ENCODE measurements at regions not wholly inside any gene's neighbourhood (a gene's known extent, or its start where the extent isn't known, plus 50 kb on each side); places are given as distances from the start of the nearest gene placed in this dataset.

DNA sequence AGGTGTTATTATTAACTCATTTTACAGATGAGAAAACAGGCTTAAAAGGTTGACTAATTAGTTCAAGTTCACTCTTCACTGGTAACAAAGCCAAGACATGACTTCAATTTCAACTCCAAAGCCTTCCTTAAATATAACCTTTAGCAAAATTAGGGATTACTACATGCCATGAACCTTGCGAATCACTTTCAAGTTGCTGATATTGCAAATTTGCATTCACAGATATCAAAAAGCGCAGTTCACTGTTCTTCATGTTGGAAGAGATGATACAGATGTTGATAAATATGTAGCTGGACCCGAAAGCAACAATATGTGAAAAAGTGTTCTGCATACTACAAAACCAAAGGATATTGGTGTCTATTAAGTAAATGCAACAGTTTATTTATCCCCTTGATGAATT is 210.8 kb upstream of the GYPA start:
- TF ChIP-seq, protein P1, sequence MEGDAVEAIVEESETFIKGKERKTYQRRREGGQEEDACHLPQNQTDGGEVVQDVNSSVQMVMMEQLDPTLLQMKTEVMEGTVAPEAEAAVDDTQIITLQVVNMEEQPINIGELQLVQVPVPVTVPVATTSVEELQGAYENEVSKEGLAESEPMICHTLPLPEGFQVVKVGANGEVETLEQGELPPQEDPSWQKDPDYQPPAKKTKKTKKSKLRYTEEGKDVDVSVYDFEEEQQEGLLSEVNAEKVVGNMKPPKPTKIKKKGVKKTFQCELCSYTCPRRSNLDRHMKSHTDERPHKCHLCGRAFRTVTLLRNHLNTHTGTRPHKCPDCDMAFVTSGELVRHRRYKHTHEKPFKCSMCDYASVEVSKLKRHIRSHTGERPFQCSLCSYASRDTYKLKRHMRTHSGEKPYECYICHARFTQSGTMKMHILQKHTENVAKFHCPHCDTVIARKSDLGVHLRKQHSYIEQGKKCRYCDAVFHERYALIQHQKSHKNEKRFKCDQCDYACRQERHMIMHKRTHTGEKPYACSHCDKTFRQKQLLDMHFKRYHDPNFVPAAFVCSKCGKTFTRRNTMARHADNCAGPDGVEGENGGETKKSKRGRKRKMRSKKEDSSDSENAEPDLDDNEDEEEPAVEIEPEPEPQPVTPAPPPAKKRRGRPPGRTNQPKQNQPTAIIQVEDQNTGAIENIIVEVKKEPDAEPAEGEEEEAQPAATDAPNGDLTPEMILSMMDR (IDR thresholded peaks at IDR 0.05), result no peak
- TF ChIP-seq POLR2A (IDR thresholded peaks at IDR 0.05), result no peak
